GM12874 (cell line): ENCODE measurements at regions not wholly inside any gene's neighbourhood (a gene's known extent, or its start where the extent isn't known, plus 50 kb on each side); places are given as distances from the start of the nearest gene placed in this dataset.

Experiments
- CTCF ChIP-seq: IDR thresholded peaks from 2 replicates; pipeline ENCODE4 v1.5.1; 2011; ENCODE audit warnings: low read depth, mild to moderate bottlenecking, control low read depth, low read length, moderate library complexity; ENCODE audit not compliant: insufficient read depth

DNA sequence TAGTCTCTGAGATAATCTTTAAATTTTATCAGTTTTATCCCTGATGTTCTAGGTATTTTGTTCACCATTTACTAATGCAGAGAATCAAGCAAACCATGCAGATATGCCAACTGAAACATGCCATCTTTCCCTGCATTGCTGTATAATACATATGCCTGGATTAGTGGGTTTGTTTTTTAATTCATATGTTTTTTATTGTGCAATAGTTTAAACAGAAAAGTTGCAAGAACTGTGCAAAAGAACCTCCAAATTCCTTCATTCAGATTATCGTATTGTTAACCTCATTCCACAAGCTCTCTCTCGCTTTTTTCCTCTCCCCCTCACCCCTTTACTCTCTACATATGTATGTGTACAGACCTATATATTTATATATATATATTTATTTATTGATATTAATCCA is 244.6 kb downstream of the NKX6-1 start:
- TF ChIP-seq CTCF: no peak

DNA sequence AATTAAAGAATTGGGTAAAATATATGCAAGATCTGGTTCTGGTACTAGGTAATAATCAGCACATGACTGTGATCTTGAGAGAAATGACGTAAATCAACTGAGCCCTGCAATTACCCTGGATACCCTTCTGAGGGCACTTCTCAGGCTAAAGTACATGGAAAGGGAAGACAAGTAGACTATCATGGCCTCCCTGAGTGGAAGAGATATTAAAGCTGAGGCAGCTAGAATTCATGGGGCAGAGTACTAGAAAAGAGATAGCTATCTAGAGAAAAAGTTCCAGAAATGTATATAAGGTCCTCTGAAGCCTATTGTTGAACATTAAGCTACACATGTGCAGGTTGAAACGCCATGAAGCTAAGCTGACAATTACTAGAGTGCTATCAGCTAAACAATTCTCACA is 249.6 kb downstream of the NKX6-1 start:
- TF ChIP-seq CTCF: no peak

DNA sequence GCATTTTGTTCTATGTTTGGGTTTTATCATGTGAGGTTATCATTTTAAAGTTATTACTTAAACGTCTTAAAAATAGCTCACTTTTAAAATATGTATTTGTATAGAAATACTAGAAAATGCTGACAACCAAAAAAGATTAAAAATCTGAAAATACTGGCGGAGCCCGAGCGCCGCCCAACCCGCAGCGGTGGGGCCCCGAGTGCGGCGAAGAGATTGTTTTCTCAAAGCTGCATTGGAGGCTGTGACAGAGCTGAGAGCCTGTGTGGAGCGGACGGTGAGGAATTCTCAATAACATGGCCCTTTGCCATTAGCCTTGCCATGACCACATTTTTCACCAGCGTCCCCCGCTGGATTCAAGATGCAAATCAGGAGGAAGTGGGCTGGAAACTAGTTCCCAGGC is 255.4 kb downstream of the NKX6-1 start:
- no peak for TF ChIP-seq CTCF

- no peak for TF ChIP-seq CTCF
Observed at GRCh38 chr4:84239278-84239845, 259.7 kb downstream of the NKX6-1 start.

DNA sequence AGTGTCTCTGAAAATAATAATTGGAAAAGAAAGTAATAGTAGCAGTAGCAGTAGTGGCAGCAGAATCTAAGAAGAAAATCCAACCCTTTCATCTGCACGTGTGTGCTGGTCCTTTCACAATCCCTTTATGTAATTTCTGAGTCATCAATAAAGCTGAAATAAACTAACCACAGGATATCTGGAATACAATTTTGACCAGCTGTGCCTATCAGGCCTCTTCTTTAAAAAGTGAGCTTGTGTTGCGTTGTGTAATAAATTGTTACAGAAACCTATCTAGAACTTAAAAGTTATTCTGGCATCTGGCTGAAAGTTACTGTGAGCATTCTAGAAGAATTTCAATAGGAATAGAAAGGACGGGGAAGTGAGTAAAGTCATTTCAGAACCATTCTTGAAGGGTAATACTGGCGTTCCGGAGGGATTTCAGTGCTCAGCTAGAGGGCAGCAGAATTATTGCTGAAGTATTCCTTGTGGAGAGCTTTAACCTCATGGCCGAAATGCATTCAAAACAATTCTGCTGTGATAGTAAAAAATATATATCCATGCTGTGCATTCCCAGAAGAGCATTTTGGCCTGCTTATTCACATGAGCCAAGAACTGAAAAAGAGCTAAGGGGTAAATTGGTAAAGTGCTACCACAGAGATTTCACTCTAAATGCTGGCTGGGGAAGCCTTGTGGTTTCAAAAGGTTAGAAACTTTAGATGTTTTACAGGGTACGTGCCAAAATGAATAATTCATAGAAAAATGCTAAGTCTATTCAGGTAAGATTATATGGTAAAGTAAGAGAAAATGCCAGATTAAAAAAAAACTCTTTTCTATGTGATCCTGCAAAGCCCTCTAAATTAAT is 260.6 kb downstream of the NKX6-1 start:
- TF ChIP-seq CTCF: no peak

- no peak for TF ChIP-seq CTCF
Observed at GRCh38 chr4:84237008-84237407, 262.1 kb downstream of the NKX6-1 start.

DNA sequence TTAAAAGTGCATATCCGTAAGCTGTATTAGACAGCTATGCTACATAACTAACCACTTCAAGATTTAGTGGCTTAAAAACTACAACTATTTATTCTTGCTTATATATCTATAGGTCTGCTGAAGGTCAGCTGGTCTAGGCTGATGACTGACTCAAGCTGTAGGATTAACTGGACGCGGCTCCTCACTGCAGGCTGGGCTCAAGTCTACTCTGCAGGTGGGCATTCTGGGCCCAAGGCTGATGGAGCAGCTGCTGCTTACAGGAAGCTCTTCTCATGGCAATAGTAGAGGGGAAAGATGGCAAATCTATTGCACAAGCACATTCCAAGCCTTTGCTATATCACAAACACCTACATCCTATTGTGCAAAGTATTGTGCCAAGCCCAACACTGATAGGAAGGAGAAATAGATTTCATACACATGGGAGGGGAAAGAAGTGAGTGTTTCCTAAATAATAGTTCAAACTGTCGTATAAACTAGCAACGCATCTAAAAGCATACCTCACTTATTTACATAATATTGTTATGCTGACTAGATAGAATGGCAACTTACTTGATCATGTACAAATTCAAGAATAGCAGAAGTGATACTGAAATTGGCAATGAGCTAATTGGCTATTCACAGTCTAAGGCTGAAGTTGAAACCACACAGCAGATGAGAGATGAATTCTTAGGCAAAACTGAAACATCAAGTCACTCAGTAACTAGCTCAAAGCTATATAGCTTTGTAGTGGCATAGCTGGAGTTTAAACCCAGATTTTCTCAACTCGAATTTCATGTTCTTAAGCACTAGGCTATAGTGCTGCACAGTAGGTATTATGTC is 263.8 kb downstream of the NKX6-1 start:
- TF ChIP-seq CTCF: no peak
